Stimulated activated CD4-positive, alpha-beta T cell treated with anti-CD3 and anti-CD28 coated beads, Interleukin-4, amount 100 ng/mL, for 24 hours (primary cell): ENCODE measurements at regions not wholly inside any gene's neighbourhood (a gene's known extent, or its start where the extent isn't known, plus 50 kb on each side); places are given as distances from the start of the nearest gene placed in this dataset.
"Not testable (repeated sequence)": the region's sequence is repeated elsewhere in the genome, so short reads cannot be mapped to it uniquely, and the experiment has no call there.

Source experiments
- DNase-seq: peaks from one replicate; pipeline ENCODE4 v3.0.0-alpha.2; 2020

- not testable (repeated sequence) for DNase-seq
These were observed 190.7 kb upstream of the VIPR2 start for GRCh38 chr7:159335181-159335926.

GRCh38 chr7:159332854-159333479, 188.3 kb upstream of the VIPR2 start:
- not testable (repeated sequence) for DNase-seq

DNA sequence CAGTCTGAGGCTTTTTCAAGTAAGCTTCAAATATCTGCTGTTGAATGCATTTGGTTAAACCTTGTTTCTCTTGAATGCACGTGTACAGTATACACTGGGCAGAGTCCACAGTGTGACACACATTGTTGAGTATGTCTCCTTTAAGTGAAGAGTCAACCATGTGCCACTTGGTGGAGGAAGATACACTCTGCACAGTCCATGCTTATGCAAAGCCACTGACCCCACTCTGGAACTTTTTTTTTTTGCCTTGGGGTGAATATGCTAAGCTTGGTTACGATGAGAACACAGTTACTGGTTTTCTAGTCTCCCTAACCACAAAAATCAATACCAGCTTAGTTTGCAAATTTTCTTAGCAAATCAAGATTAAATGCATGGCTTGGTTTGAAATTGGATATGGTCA, 186.8 kb upstream of the VIPR2 start:
- no peak for DNase-seq

DNA sequence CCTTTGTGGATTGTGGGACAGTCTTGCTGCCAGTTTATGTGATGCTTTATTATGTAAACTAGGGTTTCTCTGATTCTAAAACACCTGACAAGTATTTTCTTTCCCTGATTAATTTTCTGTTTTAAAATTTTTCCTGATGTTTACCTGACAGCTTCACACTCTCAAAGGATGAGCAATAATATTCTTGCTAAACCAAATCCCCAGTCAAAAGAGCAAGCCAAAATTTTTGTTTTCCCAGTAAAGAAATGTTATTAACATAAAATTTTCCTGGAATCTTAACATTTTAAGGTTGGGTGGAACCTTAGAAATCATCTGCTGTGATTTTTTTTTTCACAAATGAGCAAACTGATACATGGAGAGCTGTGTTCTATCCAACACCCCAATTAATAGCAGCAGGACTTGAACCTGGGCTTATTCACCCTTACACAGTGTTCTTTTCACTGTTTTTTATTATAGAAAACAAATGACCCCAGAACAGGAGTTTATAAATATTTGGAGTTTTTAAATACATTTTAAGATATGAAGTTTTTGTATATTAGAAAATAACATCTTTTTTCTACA, 185.2 kb upstream of the VIPR2 start:
- DNase-seq = no peak

GRCh38 chr7:159328096-159328495, 183.4 kb upstream of the VIPR2 start:
- no peak for DNase-seq

- no peak for DNase-seq
These were observed 178.7 kb upstream of the VIPR2 start for GRCh38 chr7:159323359-159323758.

- DNase-seq = no peak
These were observed 176.6 kb upstream of the VIPR2 start for GRCh38 chr7:159321278-159321677.

GRCh38 chr7:159318682-159319351, 174.2 kb upstream of the VIPR2 start:
- no peak for DNase-seq

GRCh38 chr7:159317294-159317693, 172.6 kb upstream of the VIPR2 start:
- DNase-seq = no peak

DNA sequence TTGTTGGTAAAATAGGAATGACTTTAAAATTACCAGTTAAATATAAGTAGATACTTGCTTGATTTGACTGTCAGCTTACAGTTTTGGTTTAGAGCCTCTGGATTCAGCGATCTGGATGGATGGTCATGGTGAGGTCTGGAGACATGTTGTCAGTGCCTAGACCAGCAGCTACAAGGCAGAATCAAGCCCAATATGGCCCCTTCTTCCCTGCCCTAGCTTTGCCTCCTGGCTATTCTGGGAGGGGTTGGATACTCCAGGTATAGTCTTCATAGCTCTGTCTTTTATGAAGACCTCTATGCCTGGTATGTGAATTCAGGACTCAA, 166.5 kb upstream of the VIPR2 start:
- DNase-seq = no peak

DNA sequence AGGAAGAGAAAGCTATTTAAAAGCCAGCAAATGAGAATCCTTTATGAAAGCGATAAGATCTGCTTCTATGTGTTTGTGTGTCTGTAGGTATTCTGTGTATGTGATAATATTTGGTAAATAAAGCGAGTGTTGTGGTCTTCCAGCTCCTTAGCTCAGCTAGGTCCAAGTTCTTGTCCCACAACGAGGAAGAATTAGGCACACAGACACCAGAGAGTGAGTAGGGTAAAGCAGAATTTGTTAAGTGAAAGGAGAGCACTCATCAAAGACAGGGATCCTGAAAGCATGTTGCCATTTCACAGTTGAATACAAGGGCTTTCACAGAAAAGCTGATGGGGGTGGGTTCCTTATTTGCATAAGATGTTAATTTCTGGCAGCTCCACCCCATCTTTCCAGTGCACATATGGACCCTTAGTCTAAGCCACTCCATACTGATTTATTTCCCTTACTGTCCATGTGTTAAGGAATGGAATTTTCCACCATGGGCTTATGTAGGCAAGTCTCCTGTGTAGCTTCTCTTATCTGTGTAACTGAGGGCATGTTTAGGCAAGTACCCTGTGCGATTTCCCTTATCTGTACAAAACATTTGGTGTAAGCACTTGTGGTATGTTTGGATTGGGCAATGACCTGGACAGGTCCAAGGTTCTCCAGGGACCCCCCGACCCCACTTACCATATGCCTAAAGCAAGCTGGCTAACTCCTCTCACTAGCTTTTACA, 165.9 kb upstream of the VIPR2 start:
- no peak for DNase-seq

DNA sequence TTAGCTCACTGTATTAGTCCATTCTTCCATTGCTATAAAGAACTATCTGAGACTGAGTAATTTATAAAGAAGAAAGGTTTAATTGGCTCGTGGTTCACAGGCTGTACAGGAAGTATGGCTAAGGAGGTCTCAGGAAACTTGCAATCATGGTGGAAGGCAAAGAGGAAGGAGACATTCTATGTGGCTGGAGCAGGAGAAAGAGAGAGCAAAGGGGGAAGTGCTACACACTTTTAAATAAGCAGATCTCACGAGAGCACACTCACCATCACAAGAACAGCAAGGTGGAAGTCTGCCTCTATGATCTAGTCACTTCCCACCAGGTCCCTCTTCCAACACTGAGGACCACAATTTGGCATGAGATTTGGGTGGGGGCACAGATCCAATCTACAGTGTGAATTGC, 164.5 kb upstream of the VIPR2 start:
- not testable (repeated sequence) for DNase-seq

GRCh38 chr7:159306012-159306411, 161.3 kb upstream of the VIPR2 start:
- DNase-seq = no peak

DNA sequence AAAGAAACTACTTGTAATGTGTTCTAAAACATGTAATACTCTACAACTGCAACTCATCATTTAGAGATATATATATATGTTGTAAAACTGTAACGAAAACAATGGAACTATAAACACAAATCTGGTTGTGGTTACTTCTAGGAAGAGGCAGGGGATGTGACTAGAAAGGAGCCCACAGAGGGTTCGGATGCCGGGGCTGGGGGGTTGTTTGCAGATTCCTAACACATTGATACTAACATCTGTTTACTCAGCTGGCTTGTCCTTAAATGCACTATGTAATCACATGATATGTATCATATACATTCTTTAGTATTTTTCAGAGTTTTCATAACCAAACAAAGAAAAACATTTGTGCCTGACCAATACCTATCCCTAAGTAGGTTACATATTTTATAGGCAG, 160.5 kb upstream of the VIPR2 start:
- DNase-seq = not testable (repeated sequence)

DNA sequence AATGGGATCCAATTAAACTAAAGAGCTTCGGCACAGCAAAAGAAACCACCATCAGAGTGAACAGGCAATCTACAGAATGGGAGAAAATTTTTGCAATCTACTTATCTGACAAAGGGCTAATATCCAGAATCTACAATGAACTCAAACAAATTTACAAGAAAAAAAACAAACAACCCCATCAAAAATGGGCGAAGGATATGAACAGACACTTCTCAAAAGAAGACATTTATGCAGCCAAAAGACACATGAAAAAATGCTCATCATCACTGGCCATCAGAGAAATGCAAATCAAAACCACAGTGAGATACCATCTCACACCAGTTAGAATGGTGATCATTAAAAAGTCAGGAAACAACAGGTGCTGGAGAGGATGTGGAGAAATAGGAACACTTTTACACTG, 158.8 kb upstream of the VIPR2 start:
- not testable (repeated sequence) for DNase-seq

DNA sequence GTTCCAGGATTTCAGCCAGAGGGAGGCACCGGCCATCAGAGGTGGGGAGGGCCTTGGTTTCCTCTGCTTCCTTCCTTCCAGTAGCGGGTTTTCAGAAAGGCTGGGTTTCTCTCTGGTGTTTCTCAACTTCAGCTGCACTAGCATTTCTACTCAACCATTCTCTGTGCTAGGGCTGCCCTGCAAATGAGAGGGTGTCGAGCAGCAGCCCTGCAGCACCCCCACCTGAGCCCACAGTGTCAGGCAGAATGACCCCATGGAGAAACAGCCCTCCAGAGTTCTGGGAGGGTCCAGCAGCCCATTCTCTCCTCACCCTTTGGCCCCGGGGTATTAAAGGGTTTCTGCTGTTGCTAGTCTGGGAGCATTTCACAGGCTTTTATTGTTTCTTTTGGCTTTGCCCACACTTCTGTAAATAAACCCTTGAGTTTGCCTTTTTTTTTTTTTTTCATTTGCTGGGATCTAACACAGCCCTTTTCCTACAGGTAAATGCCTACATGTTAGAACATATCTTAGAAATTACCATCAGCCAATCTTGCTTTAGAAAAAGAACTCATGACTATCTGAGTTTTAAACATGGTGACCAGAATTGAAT, 151.5 kb upstream of the VIPR2 start:
- DNase-seq = no peak

- DNase-seq = not testable (repeated sequence)
These were observed 141.8 kb upstream of the VIPR2 start for GRCh38 chr7:159286487-159286886.

- DNase-seq = no peak
These were observed 136.9 kb upstream of the VIPR2 start for GRCh38 chr7:159281573-159281972.

- DNase-seq = no peak
These were observed 135.3 kb upstream of the VIPR2 start for GRCh38 chr7:159280008-159280407.

DNA sequence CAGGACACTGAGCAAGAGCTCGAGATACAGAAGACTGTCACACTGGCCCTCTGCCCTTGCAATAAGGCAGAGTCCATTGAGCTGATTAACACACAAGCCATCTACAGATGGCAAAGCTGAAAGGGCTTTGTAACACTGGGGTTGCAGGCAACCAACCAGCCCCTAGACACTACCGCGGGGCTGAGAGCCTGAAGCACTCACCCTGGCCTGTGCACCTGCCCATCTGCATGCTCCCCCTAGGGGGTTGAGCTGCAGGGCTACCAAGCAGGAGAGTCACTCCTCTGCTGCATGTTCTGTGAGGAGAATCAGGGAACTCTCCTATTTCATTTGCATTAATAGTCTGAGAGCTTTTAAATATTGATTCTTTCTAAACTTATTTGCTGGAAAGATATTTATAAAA, 128.1 kb upstream of the VIPR2 start:
- DNase-seq = no peak

DNA sequence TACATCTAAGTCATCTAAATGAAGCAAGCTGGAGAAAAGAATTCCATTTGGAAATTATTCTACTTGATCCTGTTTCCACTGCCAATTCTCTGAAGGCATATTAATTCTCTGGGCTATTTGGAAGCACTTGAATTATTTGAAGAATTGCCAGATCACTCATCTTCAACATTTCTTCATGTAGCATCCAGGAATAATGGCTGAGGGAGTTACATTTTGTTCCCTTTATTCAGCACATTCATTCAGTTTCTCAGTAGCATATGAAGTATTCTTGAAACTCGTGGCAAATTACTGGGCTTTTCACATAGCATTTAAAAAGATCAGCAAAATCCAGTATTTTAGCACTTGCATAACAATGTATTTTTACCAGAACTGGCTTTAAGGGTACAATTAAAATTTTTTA, 127.1 kb upstream of the VIPR2 start:
- no peak for DNase-seq

DNA sequence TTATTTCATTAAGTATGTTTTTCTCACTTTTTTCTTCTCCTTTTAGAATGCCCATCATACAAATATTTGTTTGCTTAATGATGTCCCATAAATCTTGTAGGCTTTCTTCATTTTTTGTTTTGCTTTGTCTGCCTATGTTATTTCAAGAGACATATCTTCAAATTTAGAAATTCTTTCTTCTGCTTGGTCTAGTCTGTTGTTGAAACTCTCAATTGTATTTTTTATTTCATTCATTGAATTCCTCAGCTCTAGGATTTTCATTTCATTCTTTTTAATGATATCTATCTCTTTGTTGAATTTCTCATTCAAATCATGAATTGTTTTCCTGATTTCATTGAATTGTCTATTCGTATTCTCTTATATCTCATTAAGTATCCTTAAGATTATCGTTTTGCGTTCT, 125.1 kb upstream of the VIPR2 start:
- no peak for DNase-seq

- DNase-seq = no peak
These were observed 118.8 kb upstream of the VIPR2 start for GRCh38 chr7:159263430-159263829.
